ENCODE measurements at regions not wholly inside any gene's neighbourhood (a gene's known extent, or its start where the extent isn't known, plus 50 kb on each side); places are given as distances from the start of the nearest gene placed in this dataset.

DNA sequence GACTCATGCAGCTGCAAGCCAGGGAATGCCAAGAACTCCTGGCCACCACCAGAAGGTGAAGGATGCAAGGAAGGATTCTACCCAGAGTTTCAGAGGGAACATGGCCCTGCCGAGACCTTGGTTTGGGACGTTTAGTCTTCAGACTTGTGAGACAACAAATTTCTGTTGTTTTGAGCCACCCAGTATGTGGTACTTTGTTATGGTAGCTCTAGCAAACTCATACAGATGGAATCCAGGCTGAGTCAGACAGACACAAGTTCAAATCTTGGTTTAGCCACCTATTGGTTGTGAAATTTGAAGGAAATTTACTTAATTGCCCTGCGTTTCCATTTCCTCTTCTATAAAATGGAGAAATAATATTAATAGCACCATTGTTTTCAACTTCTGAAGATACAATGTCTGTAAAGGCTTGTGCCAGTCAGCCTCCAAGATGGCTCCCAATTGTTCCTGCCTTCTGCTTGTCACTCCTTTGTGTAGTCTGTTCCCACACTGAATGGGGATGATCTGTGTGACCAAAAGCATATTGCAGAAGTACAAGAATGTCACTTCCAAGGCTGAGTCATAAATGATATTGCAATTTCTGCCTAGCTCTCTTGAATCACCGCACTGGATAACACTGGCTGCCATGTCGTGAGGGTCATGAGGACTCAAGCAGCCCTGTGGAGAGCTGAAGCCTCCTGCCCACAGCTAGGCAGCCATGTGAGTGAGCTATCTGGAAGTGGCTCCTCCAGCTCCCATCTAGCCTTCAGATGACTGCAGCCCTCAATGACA lies 223.5 kb upstream of the PROK2 start:
- H3K14ac ChIP-seq (ENCODE audit: insufficient read depth, low read length): no peak overlapping the region
- no peak overlapping the region for H3K27ac ChIP-seq (ENCODE audit: insufficient read length, low read depth, low read length)
- no peak overlapping the region for H2BK20ac ChIP-seq (ENCODE audit: low read depth, low read length, poor library complexity, severe bottlenecking)
- Mint-ChIP-seq H3K27ac (no peak overlapping the region; a peak in 1 of 7 replicates), H3K4me1 (peaks cover 28% of the 10 kb centered on the region in 2 experiments), H3K9me3 (peaks cover 4 to 15% of the 10 kb centered on the region in 2 experiments), H3K4me3 (no peak overlapping the region), H3K36me3 (ENCODE audit: insufficient read depth in 1 of 3, low read depth in 3 of 3) (peaks cover 0 to 10% (median 8%) of the 10 kb centered on the region in 3 experiments; a peak in 4 of 7 replicates), H3K27me3 (ENCODE audit: low read depth) (peaks cover 3% of the 10 kb centered on the region)
- H3K4me2 ChIP-seq (ENCODE audit: insufficient read depth, insufficient read length, low read length): no peak overlapping the region
- no peak overlapping the region for H2BK120ac ChIP-seq (ENCODE audit: low read depth, low read length, poor library complexity, severe bottlenecking)
- DNase-seq: no peak
- WGBS (ENCODE audit: extremely low coverage, insufficient read length, low lambda C conversion rate): no CpG with 5 or more reads among the region's 5 CpGs
- H3K79me1 ChIP-seq (ENCODE audit: insufficient read depth, low read depth, low read length, poor library complexity, severe bottlenecking): no peaks in the 10 kb centered on the region
- no peaks in the 10 kb centered on the region for H3K79me2 ChIP-seq (ENCODE audit: insufficient read depth, low read length)
- H3K23me2 ChIP-seq (ENCODE audit: insufficient read length, low read depth, low read length, poor library complexity, severe bottlenecking): no peaks in the 10 kb centered on the region
- TF ChIP-seq CTCF (conservative IDR thresholded peaks at IDR 0.05): no peak
- H4K5ac ChIP-seq (ENCODE audit: insufficient read length, low read depth, low read length): no peak overlapping the region
- H2BK12ac ChIP-seq (ENCODE audit: insufficient read length, low read depth, low read length): no peak overlapping the region
- H3T11ph ChIP-seq (ENCODE audit: low read length): no peak overlapping the region
- H2BK15ac ChIP-seq (ENCODE audit: low read depth, low read length): no peak overlapping the region
- no peak overlapping the region for H4K8ac ChIP-seq (replicated peaks; ENCODE audit: insufficient read length, low read depth, low read length)
- H3K4me1 ChIP-seq (ENCODE audit: insufficient read depth, low read length): peaks cover 11% of the 10 kb centered on the region; the same call in 1 of the 2 replicates
- H3K9me3 ChIP-seq (ENCODE audit: control insufficient read depth, low read depth, low read length): no peaks in the 10 kb centered on the region
- H4K20me1 ChIP-seq (ENCODE audit: control insufficient read depth, insufficient read depth, insufficient read length): no peaks in the 10 kb centered on the region
- H2AFZ ChIP-seq (ENCODE audit: low read length): no peak overlapping the region
- no peak overlapping the region for H2AK5ac ChIP-seq (ENCODE audit: insufficient read length, low read length)
- no peak overlapping the region for H3K18ac ChIP-seq (ENCODE audit: insufficient read length, low read depth, low read length)
- no peak overlapping the region for H3K56ac ChIP-seq (ENCODE audit: insufficient read length, low read depth, low read length)
- H3K23ac ChIP-seq (ENCODE audit: insufficient read length, low read depth, low read length): no peak overlapping the region
- no peak overlapping the region for H2BK5ac ChIP-seq (ENCODE audit: insufficient read length, low read length)
- no peak overlapping the region for H3K4ac ChIP-seq (ENCODE audit: low read depth, low read length)
- no peak overlapping the region for H4K91ac ChIP-seq (ENCODE audit: insufficient read length, low read depth, low read length)
- H3K9ac ChIP-seq (ENCODE audit: extremely low read depth, insufficient read length, low read length): no peak overlapping the region
- H3K27me3 ChIP-seq (ENCODE audit: insufficient read depth, low read length): no peaks in the 10 kb centered on the region

Data from H9 (cell line).